Stimulated activated effector memory CD8-positive, alpha-beta T cell treated with anti-CD3 and anti-CD28 coated beads, Interleukin-12 subunit alpha, Interleukin-12 subunit beta, amount 100 ng/mL, for 72 hours (primary cell): ENCODE measurements at regions not wholly inside any gene's neighbourhood (a gene's known extent, or its start where the extent isn't known, plus 50 kb on each side); places are given as distances from the start of the nearest gene placed in this dataset.

Source experiments
- ATAC-seq: fragments of 150-1000 bp; cut with Tn5 transposase; 2 replicates; pipeline ENCODE4 v1.10.0; 2021
- DNase-seq, 2 donors: peaks; one replicate each; pipeline ENCODE4 v3.0.0; 2021 to 2022; ENCODE audit warnings: low spot score in 2 of 2
- H3K27ac Mint-ChIP-seq: one replicate; pipeline ENCODE4 v1.8.0; 2022; ENCODE audit warnings: mild to moderate bottlenecking, mixed read lengths
- H3K36me3 Mint-ChIP-seq: one replicate; pipeline ENCODE4 v1.8.0; 2022; ENCODE audit warnings: mild to moderate bottlenecking, mixed read lengths
- H3K4me1 Mint-ChIP-seq: one replicate; pipeline ENCODE4 v1.8.0; 2022; ENCODE audit warnings: mixed read lengths
- H3K4me3 Mint-ChIP-seq: one replicate; pipeline ENCODE4 v1.8.0; 2022; ENCODE audit warnings: mild to moderate bottlenecking, mixed read lengths
- H3K9me3 Mint-ChIP-seq: one replicate; pipeline ENCODE4 v1.8.0; 2022; ENCODE audit warnings: mixed read lengths

- DNase-seq (no peak), ATAC-seq (no peak)
- H3K9me3 Mint-ChIP-seq: no peaks in the 10 kb centered on the region
- H3K36me3 Mint-ChIP-seq: no peaks in the 10 kb centered on the region
- peak overlapping the region; percentile 63 for H3K27ac Mint-ChIP-seq
- peaks cover 14% of the 10 kb centered on the region for H3K4me1 Mint-ChIP-seq
- H3K4me3 Mint-ChIP-seq: peak overlapping the region; percentile 19
Observed at GRCh38 chr1:244963231-244963826, 99.0 kb upstream of the HNRNPU start.

GRCh38 chr1:244962130-244962529, 97.8 kb upstream of the HNRNPU start:
- Mint-ChIP-seq H3K27ac (no peak overlapping the region), H3K9me3 (no peaks in the 10 kb centered on the region), H3K4me3 (no peak overlapping the region), H3K36me3 (no peaks in the 10 kb centered on the region), H3K4me1 (peaks cover 14% of the 10 kb centered on the region)
- no peak for ATAC-seq
- DNase-seq: no peak

GRCh38 chr1:244960904-244961303, 96.6 kb upstream of the HNRNPU start:
- Mint-ChIP-seq H3K36me3 (no peaks in the 10 kb centered on the region), H3K4me1 (peaks cover 14% of the 10 kb centered on the region), H3K9me3 (no peaks in the 10 kb centered on the region), H3K4me3 (no peak overlapping the region), H3K27ac (no peak overlapping the region)
- no peak for ATAC-seq
- DNase-seq: no peak

- H3K4me1 Mint-ChIP-seq: peaks cover 4% of the 10 kb centered on the region
- DNase-seq (no peak), ATAC-seq (no peak)
- no peaks in the 10 kb centered on the region for H3K36me3 Mint-ChIP-seq
- no peak overlapping the region for H3K27ac Mint-ChIP-seq
- H3K4me3 Mint-ChIP-seq: no peak overlapping the region
- H3K9me3 Mint-ChIP-seq: no peaks in the 10 kb centered on the region
Observed at GRCh38 chr1:244958593-244958992, 94.2 kb upstream of the HNRNPU start.

GRCh38 chr1:244957525-244957924, 93.2 kb upstream of the HNRNPU start:
- no peak overlapping the region for H3K27ac Mint-ChIP-seq
- no peak overlapping the region for H3K4me3 Mint-ChIP-seq

GRCh38 chr1:244957122-244957521, 92.8 kb upstream of the HNRNPU start:
- peaks cover 3% of the 10 kb centered on the region for H3K4me1 Mint-ChIP-seq
- H3K4me3 Mint-ChIP-seq: no peak overlapping the region
- H3K36me3 Mint-ChIP-seq: no peaks in the 10 kb centered on the region
- H3K27ac Mint-ChIP-seq: no peak overlapping the region
- DNase-seq (no peak), ATAC-seq (no peak)
- no peaks in the 10 kb centered on the region for H3K9me3 Mint-ChIP-seq

More at GRCh38 chr1:244957525-244957924, 93.2 kb upstream of the HNRNPU start:
- DNase-seq: no peak
- ATAC-seq: no peak
- no peaks in the 10 kb centered on the region for H3K9me3 Mint-ChIP-seq
- no peaks in the 10 kb centered on the region for H3K4me1 Mint-ChIP-seq
- no peaks in the 10 kb centered on the region for H3K36me3 Mint-ChIP-seq

DNA sequence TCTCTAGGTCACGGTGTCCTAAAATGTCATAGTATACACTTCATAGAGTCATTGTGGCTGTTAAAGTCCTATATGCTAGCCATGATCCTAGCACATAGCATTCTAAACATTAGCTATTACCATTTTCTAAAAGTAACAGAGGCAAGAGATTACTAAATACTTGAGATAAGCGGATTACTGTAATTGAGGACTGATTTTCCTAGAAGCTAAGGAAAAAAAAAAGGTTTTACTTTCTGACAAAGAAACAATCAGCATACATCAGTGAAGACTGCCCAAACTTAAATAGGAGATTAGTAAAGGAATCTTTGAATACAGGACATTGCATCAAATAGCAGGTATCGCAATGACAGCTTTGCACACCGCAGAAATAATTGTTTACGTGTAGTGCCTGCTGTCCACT, 91.3 kb upstream of the HNRNPU start:
- Mint-ChIP-seq H3K36me3 (no peaks in the 10 kb centered on the region), H3K9me3 (no peaks in the 10 kb centered on the region), H3K4me1 (peaks cover 5% of the 10 kb centered on the region), H3K27ac (no peak overlapping the region), H3K4me3 (no peak overlapping the region)
- no peak for ATAC-seq
- no peak for DNase-seq

- H3K36me3 Mint-ChIP-seq: no peaks in the 10 kb centered on the region
- H3K4me1 Mint-ChIP-seq: peaks cover 5% of the 10 kb centered on the region
- no peak for DNase-seq
- no peak overlapping the region for H3K27ac Mint-ChIP-seq
- no peaks in the 10 kb centered on the region for H3K9me3 Mint-ChIP-seq
- H3K4me3 Mint-ChIP-seq: no peak overlapping the region
- no peak for ATAC-seq
Observed at GRCh38 chr1:244954359-244954758, 90.0 kb upstream of the HNRNPU start.

GRCh38 chr1:244953901-244954300, 89.6 kb upstream of the HNRNPU start:
- no peak overlapping the region for H3K4me3 Mint-ChIP-seq
- no peaks in the 10 kb centered on the region for H3K36me3 Mint-ChIP-seq
- H3K27ac Mint-ChIP-seq: no peak overlapping the region
- DNase-seq (no peak), ATAC-seq (no peak)
- no peaks in the 10 kb centered on the region for H3K9me3 Mint-ChIP-seq
- H3K4me1 Mint-ChIP-seq: peaks cover 5% of the 10 kb centered on the region

- Mint-ChIP-seq H3K27ac (no peak overlapping the region), H3K36me3 (no peaks in the 10 kb centered on the region), H3K9me3 (no peaks in the 10 kb centered on the region), H3K4me1 (peaks cover 5% of the 10 kb centered on the region), H3K4me3 (no peak overlapping the region)
- DNase-seq (no peak), ATAC-seq (no peak)
Observed at GRCh38 chr1:244952940-244953339, 88.6 kb upstream of the HNRNPU start.

GRCh38 chr1:244952280-244952933, 88.1 kb upstream of the HNRNPU start:
- no peaks in the 10 kb centered on the region for H3K36me3 Mint-ChIP-seq
- no peak overlapping the region for H3K4me3 Mint-ChIP-seq
- ATAC-seq: no peak

GRCh38 chr1:244948416-244948815, 84.1 kb upstream of the HNRNPU start:
- Mint-ChIP-seq H3K36me3 (no peaks in the 10 kb centered on the region), H3K4me3 (no peak overlapping the region), H3K9me3 (peaks cover 2% of the 10 kb centered on the region), H3K4me1 (peaks cover 5% of the 10 kb centered on the region), H3K27ac (no peak overlapping the region)
- DNase-seq (no peak), ATAC-seq (no peak)

More at GRCh38 chr1:244952280-244952933, 88.1 kb upstream of the HNRNPU start:
- Mint-ChIP-seq H3K27ac (no peak overlapping the region), H3K9me3 (no peaks in the 10 kb centered on the region), H3K4me1 (peaks cover 5% of the 10 kb centered on the region)
- no peak for DNase-seq

- no peak for DNase-seq
- no peak for ATAC-seq
- H3K4me3 Mint-ChIP-seq: no peak overlapping the region
- H3K27ac Mint-ChIP-seq: no peak overlapping the region
- H3K9me3 Mint-ChIP-seq: peaks cover 2% of the 10 kb centered on the region
- no peaks in the 10 kb centered on the region for H3K36me3 Mint-ChIP-seq
- H3K4me1 Mint-ChIP-seq: no peaks in the 10 kb centered on the region
Observed at GRCh38 chr1:244945109-244945671, 80.8 kb upstream of the HNRNPU start.

DNA sequence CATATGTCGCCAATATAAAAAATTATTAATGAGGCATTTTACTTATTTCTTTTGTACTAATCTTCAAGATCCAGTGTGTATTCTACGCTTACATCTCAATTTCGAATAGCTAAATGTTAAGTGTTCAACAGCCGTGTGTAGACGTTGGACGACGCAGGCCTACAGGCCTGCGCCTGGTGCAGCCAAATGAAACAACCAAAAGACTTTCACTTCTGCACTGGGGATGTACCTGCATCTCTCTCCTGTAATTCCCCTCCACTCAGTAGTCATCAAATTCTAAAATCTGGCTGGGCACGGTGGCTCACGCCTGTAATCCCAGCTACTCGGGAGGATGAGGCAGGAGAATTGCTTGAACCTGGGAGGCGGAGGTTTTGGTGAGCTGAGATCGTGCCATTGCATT, 76.8 kb upstream of the HNRNPU start:
- Mint-ChIP-seq H3K4me1 (no peaks in the 10 kb centered on the region), H3K9me3 (peaks cover 2% of the 10 kb centered on the region), H3K4me3 (no peak overlapping the region), H3K36me3 (no peaks in the 10 kb centered on the region), H3K27ac (no peak overlapping the region)
- DNase-seq (no peak), ATAC-seq (no peak)

GRCh38 chr1:244937099-244937498, 72.8 kb upstream of the HNRNPU start:
- Mint-ChIP-seq H3K9me3 (no peaks in the 10 kb centered on the region), H3K36me3 (no peaks in the 10 kb centered on the region), H3K27ac (no peak overlapping the region), H3K4me3 (no peak overlapping the region), H3K4me1 (no peaks in the 10 kb centered on the region)
- DNase-seq (no peak), ATAC-seq (no peak)
